ENCODE measurements at regions not wholly inside any gene's neighbourhood (a gene's known extent, or its start where the extent isn't known, plus 50 kb on each side); places are given as distances from the start of the nearest gene placed in this dataset.
A peak's percentile ranks its signal among the peaks of the same experiment; 100 is the strongest.
"Not testable (repeated sequence)": the region's sequence is repeated elsewhere in the genome, so short reads cannot be mapped to it uniquely, and the experiment has no call there.

GRCh38 chr2:193841384-193842150 is 1646.8 kb upstream of the TMEFF2 start:
- intact Hi-C loops (cut with DNase I): no loop called here
- no peak for ATAC-seq
- H3K27me3 ChIP-seq: no peaks in the 10 kb centered on the region

GRCh38 chr2:193837111-193837738 is 1642.5 kb upstream of the TMEFF2 start:
- intact Hi-C loops (cut with DNase I): no loop called here
- ATAC-seq: no peak
- no peak for DNase-seq
- H3K27ac ChIP-seq: no peak overlapping the region
- no peak for TF ChIP-seq CTCF (IDR thresholded peaks at IDR 0.05)
- H3K27me3 ChIP-seq: no peaks in the 10 kb centered on the region
- H3K4me1 ChIP-seq: no peaks in the 10 kb centered on the region
- H3K36me3 ChIP-seq: no peaks in the 10 kb centered on the region
- H3K4me3 ChIP-seq: no peak overlapping the region
- H3K9me3 ChIP-seq: peaks cover 0 to 9% of the 10 kb centered on the region in 2 donors

More at GRCh38 chr2:193841384-193842150, 1646.8 kb upstream of the TMEFF2 start:
- TF ChIP-seq CTCF (IDR thresholded peaks at IDR 0.05): no peak
- Histone ChIP-seq H3K4me1 (no peaks in the 10 kb centered on the region), H3K36me3 (no peaks in the 10 kb centered on the region), H3K27ac (no peak overlapping the region), H3K4me3 (no peak overlapping the region), H3K9me3 (no peaks in the 10 kb centered on the region)
- DNase-seq: no peak

GRCh38 chr2:193836424-193837006 is 1641.8 kb upstream of the TMEFF2 start:
- ATAC-seq; H3K36me3 ChIP-seq; H3K9me3 ChIP-seq; H3K4me1 ChIP-seq; H3K27ac ChIP-seq; H3K27me3 ChIP-seq; intact Hi-C loops (cut with DNase I); H3K4me3 ChIP-seq: not testable (repeated sequence)
- peak in 1 of 4 donors; percentile 20 for DNase-seq

GRCh38 chr2:193833895-193834294 is 1639.2 kb upstream of the TMEFF2 start:
- DNase-seq; H3K27me3 ChIP-seq; intact Hi-C loops (cut with DNase I); H3K4me1 ChIP-seq; H3K36me3 ChIP-seq; H3K4me3 ChIP-seq; H3K27ac ChIP-seq; H3K9me3 ChIP-seq; ATAC-seq: not testable (repeated sequence)

GRCh38 chr2:193824474-193824873 is 1629.7 kb upstream of the TMEFF2 start:
- intact Hi-C loops (cut with DNase I): no loop called here
- ATAC-seq (no peak), DNase-seq (no peak)
- Histone ChIP-seq H3K4me3 (no peak overlapping the region), H3K27me3 (no peaks in the 10 kb centered on the region), H3K4me1 (no peaks in the 10 kb centered on the region), H3K36me3 (no peaks in the 10 kb centered on the region), H3K9me3 (peaks cover 0 to 25% of the 10 kb centered on the region in 2 donors), H3K27ac (no peak overlapping the region)
- no peak for TF ChIP-seq CTCF (IDR thresholded peaks at IDR 0.05)

DNA sequence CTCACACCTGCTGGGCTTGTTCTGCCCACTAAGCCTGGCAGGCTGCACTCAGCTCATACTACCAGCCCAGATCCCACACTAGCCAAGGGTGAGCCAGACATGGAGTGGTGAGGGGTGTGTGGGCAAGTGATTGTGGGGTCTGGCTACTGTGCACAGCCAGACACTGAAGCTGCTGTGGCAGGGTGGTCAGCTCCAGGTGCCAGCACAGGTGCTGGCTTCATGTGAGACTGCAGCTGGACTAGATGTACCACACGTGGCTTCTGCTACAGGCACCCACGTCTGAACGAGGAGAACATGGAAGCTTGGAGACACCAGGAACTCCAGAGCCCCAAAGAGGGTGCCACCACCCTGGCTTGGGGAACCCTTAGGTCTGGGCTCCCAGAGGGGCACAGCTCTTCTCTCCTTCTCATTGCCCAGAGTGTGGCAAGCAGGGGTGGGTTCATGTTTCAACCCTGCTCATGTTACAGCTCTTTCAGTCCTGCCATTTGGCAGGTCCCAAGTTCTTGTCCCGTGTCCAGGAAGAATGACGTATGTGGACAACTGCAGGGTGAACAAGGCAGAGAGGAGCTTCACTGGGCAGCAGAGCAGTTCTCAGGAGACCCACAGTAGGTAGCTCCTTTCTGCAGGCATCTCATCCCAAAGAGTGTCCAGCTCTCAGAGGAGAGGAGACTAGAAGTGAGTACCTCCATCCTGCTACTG is 1624.2 kb upstream of the TMEFF2 start:
- Histone ChIP-seq H3K27ac (no peak overlapping the region), H3K9me3 (peaks cover 0 to 29% of the 10 kb centered on the region in 2 donors), H3K4me1 (no peaks in the 10 kb centered on the region), H3K27me3 (no peaks in the 10 kb centered on the region), H3K4me3 (no peak overlapping the region), H3K36me3 (no peaks in the 10 kb centered on the region)
- TF ChIP-seq CTCF (IDR thresholded peaks at IDR 0.05): no peak
- intact Hi-C loops (cut with DNase I): no loop called here
- DNase-seq: peak in 1 of 4 donors; percentile 19
- no peak for ATAC-seq

Data from left lung (tissue), 4 donors.